Uterus (tissue), 2 donors: ENCODE measurements at regions not wholly inside any gene's neighbourhood (a gene's known extent, or its start where the extent isn't known, plus 50 kb on each side); places are given as distances from the start of the nearest gene placed in this dataset.

ENCODE experiments used
- CTCF ChIP-seq, 4 experiments: fragments of 200-600 bp in 2 of 4; fragments of 450-650 bp in 2 of 4; sonication (generic) in 2 of 4; IDR thresholded peaks; one replicate each; pipeline ENCODE4 v1.5.1; 2016 to 2019; ENCODE audit warnings: antibody characterized with exemption in 4 of 4, mild to moderate bottlenecking in 2 of 4, moderate library complexity in 1 of 4
- POLR2A ChIP-seq, 2 donors: fragments of 450-650 bp; IDR thresholded peaks; one replicate each; pipeline ENCODE4 v1.6.1; 2016; ENCODE audit warnings: antibody characterized with exemption in 2 of 2, mild to moderate bottlenecking in 1 of 2, moderate library complexity in 1 of 2

GRCh38 chr10:57673446-57673960, 594.2 kb downstream of the IPMK start:
- TF ChIP-seq CTCF (IDR thresholded peaks at IDR 0.05) (no peak), POLR2A (IDR thresholded peaks at IDR 0.05) (no peak)
